ENCODE measurements at regions not wholly inside any gene's neighbourhood (a gene's known extent, or its start where the extent isn't known, plus 50 kb on each side); places are given as distances from the start of the nearest gene placed in this dataset.

DNA sequence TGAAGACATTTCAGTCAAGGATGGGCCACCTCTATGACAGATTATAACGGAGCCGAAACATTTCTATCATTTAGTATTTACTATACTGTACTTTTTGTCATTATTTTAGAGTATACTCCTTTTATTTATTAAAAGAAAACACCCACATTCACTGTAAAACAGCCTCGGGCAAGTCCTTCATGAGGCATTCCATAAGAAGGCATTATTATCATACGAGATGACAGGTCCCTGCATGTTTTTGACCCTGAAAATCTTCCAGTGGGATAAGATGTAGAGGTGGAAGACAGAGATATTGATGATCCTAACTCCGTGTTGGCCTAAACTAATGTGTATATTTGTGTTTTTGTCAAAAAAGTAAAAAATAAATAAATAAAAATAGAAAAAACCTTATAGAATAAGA, 245.0 kb downstream of the MTX2 start:
- no peak for DNase-seq (ENCODE audit: low read depth)
- no peaks in the 10 kb centered on the region for H3K27me3 ChIP-seq (ENCODE audit: control insufficient read depth, insufficient read depth, low read length)
- no peaks in the 10 kb centered on the region for H3K36me3 ChIP-seq (ENCODE audit: control insufficient read depth, insufficient read depth, low read length)
- TF ChIP-seq, protein P1, sequence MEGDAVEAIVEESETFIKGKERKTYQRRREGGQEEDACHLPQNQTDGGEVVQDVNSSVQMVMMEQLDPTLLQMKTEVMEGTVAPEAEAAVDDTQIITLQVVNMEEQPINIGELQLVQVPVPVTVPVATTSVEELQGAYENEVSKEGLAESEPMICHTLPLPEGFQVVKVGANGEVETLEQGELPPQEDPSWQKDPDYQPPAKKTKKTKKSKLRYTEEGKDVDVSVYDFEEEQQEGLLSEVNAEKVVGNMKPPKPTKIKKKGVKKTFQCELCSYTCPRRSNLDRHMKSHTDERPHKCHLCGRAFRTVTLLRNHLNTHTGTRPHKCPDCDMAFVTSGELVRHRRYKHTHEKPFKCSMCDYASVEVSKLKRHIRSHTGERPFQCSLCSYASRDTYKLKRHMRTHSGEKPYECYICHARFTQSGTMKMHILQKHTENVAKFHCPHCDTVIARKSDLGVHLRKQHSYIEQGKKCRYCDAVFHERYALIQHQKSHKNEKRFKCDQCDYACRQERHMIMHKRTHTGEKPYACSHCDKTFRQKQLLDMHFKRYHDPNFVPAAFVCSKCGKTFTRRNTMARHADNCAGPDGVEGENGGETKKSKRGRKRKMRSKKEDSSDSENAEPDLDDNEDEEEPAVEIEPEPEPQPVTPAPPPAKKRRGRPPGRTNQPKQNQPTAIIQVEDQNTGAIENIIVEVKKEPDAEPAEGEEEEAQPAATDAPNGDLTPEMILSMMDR (IDR thresholded peaks at IDR 0.05; ENCODE audit: insufficient read depth, low read length, poor library complexity, severe bottlenecking), result no peak
- no peak overlapping the region for H3K4me3 ChIP-seq (ENCODE audit: low read depth, low read length)

DNA sequence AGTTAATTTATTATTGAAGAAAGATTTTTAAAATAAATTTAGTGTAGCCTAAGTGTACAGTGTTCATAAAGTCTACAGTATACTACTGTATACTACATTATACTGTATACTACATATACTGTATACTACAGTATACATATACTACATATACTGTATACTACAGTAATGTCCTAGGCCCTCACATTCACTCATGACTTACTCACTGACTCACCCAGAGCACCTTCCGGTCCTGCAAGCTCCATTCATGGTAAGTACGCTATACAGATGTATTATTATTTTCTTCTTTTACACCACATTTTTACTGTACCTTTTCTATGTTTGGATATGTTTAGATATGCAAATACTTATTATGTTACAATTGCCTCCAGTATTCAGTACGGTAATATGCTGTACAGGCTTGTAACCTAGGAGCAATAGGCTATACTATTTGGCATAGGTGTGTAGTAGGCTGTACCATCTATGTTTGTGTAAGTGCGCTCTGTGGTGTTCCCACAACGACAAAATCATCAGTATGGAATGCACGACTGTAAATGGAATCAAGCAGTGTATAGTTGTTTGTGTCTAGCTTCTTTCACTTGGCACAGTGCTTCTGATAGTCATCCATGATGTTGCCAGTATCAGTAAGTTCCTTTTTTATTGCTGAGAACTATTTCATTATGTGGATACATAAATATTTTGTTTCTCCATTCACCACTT, 245.7 kb downstream of the MTX2 start:
- Histone ChIP-seq H3K4me3 (ENCODE audit: low read depth, low read length) (no peak overlapping the region), H3K36me3 (ENCODE audit: control insufficient read depth, insufficient read depth, low read length) (no peaks in the 10 kb centered on the region), H3K27me3 (ENCODE audit: control insufficient read depth, insufficient read depth, low read length) (no peaks in the 10 kb centered on the region)
- DNase-seq (ENCODE audit: low read depth), result no peak
- TF ChIP-seq, protein P1 (IDR thresholded peaks at IDR 0.05; ENCODE audit: insufficient read depth, low read length, poor library complexity, severe bottlenecking), result no peak

DNA sequence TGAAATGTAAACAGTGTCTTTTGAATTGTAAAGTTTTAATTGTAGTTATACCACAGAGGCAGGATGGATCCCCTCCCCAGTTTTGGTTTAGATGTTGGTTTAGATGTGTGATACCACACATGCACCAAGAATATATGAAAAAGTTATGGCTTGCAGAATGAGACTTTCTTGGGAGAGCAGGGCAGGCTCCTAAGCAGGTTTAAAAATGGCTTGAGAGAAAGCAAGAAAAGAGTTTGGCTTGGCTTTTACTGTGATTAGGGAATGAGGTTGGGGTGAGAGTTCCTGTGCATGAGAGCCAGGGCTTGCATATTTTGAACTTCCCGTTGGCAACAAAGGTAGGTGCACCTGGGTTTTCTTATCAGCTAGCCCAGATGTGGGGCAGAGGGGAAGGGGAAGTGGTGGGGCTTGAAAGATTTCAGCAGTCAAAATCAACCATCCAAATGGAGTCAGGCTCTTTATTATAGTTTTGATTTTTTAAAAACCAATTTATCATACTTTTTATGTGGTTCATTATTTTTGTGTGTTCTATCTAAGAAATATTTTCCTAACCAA, 246.9 kb downstream of the MTX2 start:
- TF ChIP-seq, protein P1 (IDR thresholded peaks at IDR 0.05; ENCODE audit: insufficient read depth, low read length, poor library complexity, severe bottlenecking), result no peak
- Histone ChIP-seq H3K4me3 (ENCODE audit: low read depth, low read length) (no peak overlapping the region), H3K27me3 (ENCODE audit: control insufficient read depth, insufficient read depth, low read length) (no peaks in the 10 kb centered on the region), H3K36me3 (ENCODE audit: control insufficient read depth, insufficient read depth, low read length) (no peaks in the 10 kb centered on the region)
- no peak for DNase-seq (ENCODE audit: low read depth)

DNA sequence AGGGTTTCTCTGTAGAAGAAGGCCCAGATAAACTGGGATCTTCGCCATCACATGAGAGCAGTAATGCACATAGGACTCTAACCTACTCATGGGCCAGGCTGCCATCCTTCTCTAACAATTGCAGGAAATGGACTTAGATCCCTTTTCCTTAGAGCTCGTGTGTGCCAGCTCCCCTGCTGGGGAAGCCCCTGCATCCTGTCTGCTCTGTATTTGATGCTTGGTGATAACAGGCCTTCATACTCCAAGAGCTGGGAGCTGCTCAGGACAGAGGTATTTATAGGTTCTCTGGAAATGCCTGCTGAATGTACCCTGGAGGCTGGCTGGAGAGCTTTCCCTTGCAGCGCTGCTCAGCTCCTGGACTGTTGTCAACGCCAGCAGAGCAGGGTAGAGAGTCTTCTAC, 249.6 kb downstream of the MTX2 start:
- H3K27me3 ChIP-seq (ENCODE audit: control insufficient read depth, insufficient read depth, low read length), result no peaks in the 10 kb centered on the region
- H3K4me3 ChIP-seq (ENCODE audit: low read depth, low read length), result no peak overlapping the region
- H3K36me3 ChIP-seq (ENCODE audit: control insufficient read depth, insufficient read depth, low read length), result no peaks in the 10 kb centered on the region
- no peak for DNase-seq (ENCODE audit: low read depth)
- TF ChIP-seq, protein P1 (IDR thresholded peaks at IDR 0.05; ENCODE audit: insufficient read depth, low read length, poor library complexity, severe bottlenecking), result no peak

DNA sequence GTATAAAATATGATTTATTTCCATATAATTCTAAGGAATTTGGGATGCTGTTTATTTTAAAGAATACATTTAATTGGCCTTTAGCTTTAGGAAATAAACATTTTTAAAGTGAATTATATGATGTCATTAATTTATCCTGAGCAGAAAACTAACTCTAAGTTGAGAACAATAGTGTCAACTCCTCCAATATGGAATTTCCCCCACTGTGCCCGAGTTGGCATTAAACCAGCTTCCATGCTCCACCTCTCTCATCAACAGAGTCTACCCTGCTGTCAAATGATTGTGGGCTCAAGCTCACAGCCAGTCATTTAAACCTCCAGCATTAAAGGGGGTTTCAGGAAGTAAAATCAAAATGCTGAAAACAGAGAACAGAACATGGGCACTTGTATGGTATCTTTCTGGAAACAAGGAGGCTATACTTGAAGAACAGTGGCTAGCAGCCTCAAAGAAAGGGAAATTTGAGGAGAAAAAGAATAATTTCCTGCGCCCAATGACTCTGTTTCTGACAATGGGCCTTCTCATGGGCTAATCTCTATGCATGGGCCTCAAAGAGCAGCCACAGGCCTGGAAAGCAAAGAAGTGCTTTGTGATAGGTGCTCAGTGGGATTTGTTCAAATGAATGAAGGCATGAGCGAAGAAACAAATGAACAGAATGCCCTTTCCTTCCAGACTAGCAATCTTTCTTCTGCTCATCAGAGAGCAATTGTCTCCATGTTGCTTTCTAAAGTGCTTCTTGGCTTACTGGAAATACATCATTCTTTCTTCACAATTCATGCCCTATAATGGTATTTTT, 252.8 kb downstream of the MTX2 start:
- H3K36me3 ChIP-seq (ENCODE audit: control insufficient read depth, insufficient read depth, low read length), result no peaks in the 10 kb centered on the region
- no peak for DNase-seq (ENCODE audit: low read depth)
- H3K4me3 ChIP-seq (ENCODE audit: low read depth, low read length), result no peak overlapping the region
- H3K27me3 ChIP-seq (ENCODE audit: control insufficient read depth, insufficient read depth, low read length), result no peaks in the 10 kb centered on the region
- TF ChIP-seq, protein P1 (IDR thresholded peaks at IDR 0.05; ENCODE audit: insufficient read depth, low read length, poor library complexity, severe bottlenecking), result no peak
